Activated naive CD4-positive, alpha-beta T cell treated with anti-CD3 and anti-CD28 coated beads for 36 hours (primary cell): ENCODE measurements at regions not wholly inside any gene's neighbourhood (a gene's known extent, or its start where the extent isn't known, plus 50 kb on each side); places are given as distances from the start of the nearest gene placed in this dataset.

ENCODE experiments used
- CTCF ChIA-PET: fragments of 350-600 bp; sonication (Branson Sonifier 250); formaldehyde crosslinking; loops from one replicate; lab custom pipeline; 2021; ENCODE audit warnings: antibody characterized with exemption; lab: Charles Lee
- DNase-seq: peaks from one replicate; pipeline ENCODE4 v3.0.0-alpha.2; 2020
- H3K27ac Mint-ChIP-seq: one replicate; pipeline ENCODE4 v1.8.0; 2021; ENCODE audit warnings: mild to moderate bottlenecking, mixed read lengths
- H3K27me3 Mint-ChIP-seq: one replicate; pipeline ENCODE4 v1.8.0; 2021; ENCODE audit warnings: low read depth, mixed read lengths
- H3K36me3 Mint-ChIP-seq: one replicate; pipeline ENCODE4 v1.8.0; 2021; ENCODE audit warnings: low read depth, mixed read lengths
- H3K4me1 Mint-ChIP-seq: one replicate; pipeline ENCODE4 v1.8.0; 2021; ENCODE audit warnings: low read depth, mixed read lengths
- H3K4me3 Mint-ChIP-seq: one replicate; pipeline ENCODE4 v1.8.0; 2021; ENCODE audit warnings: mild to moderate bottlenecking, moderate library complexity, mixed read lengths
- H3K9me3 Mint-ChIP-seq: one replicate; pipeline ENCODE4 v1.8.0; 2021; ENCODE audit warnings: mixed read lengths
- intact Hi-C: fragments of 100-400 bp; cut with micrococcal nuclease; formaldehyde crosslinking; loops from one replicate; pipeline ENCODE4 v1.15.1; 2023

DNA sequence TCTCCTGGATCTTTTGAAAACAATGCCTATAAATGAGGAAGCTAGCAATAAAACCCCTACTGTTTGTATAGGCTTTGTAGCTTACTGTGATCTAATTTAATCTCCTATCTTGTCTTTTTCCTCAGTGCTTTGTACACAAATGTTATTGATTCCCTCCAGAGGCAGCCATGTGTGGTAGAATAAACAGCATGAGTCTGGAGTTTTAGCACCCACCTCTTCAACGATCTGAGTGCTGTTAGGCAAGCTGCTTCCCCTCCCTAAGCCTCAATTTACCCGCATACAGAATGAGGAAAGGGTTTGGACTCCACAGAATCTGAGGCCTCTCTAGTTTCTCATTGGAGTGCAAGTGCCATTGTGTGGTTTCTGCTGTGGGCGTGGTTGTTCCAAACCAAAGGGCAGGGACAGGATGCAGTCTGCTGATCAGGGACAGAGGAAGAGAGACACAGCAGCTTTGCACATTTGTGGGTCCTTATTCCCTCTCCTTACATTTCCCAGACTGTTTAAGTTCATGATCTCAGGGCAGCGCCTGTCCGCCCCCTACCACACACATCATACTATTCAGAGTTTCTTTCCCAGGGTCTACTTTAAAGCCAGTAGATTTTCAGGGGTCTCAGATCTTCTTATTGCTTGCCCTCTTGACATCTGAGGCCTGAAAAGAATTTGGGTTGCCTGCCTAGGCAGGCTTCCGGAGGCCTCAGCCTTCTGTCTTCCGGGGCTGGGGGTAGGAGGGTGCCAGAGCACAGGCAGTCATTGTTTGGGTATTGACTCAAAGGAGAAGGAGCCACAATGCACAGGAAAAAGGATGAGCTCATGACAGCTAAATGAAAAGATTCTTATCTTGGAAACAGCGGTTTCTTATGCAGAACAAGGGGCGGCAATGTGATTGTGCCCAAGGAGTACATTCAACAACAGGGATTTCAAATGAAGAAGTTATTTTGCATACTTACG lies 114.9 kb upstream of the TEX13D start:
- DNase-seq, result peak; percentile 68
- Mint-ChIP-seq H3K27ac (peak overlapping the region; percentile 93), H3K36me3 (no peaks in the 10 kb centered on the region), H3K27me3 (no peaks in the 10 kb centered on the region), H3K4me3 (peak overlapping the region; percentile 60), H3K9me3 (no peaks in the 10 kb centered on the region), H3K4me1 (peaks cover 76% of the 10 kb centered on the region)
- CTCF ChIA-PET, result interaction anchor here (0.6 to 2.1 kb wide), 9 partner anchors 11 to 170 kb away, joined by 3 to 4 read pairs (median 3); no protein-coding TSS in a partner anchor
- intact Hi-C loops, result loop anchor here (1.0 to 10.0 kb wide), 10 partner anchors 15 to 1077 kb away; no protein-coding TSS in a partner anchor

DNA sequence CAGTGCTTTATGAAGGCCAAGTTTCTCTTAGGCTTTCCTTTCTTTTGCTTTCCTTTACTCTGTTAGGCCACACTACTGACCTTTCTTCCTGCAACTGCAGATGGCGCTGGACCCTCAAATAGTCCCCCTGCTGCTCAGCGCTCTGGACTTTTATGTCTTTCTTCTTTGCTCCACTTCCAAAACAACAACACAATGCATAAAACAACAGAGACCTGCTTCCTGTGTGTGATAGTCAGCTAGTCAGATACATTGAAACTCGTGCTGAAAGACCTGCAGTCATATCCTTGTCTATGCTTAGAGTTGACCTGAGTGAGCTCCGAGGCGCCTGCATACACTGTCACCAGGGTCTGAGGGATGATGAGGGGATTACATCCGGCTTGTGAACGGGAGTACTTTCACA lies 108.9 kb upstream of the TEX13D start:
- CTCF ChIA-PET, result interaction anchor here (0.6 to 1.2 kb wide), 3 partner anchors 9 to 163 kb away, joined by 3 to 4 read pairs (median 3); no protein-coding TSS in a partner anchor
- H3K27me3 Mint-ChIP-seq, result no peaks in the 10 kb centered on the region
- H3K9me3 Mint-ChIP-seq, result no peaks in the 10 kb centered on the region
- peak; percentile 52 for DNase-seq
- intact Hi-C loops, result no loop called here
- H3K4me1 Mint-ChIP-seq, result peaks cover 47% of the 10 kb centered on the region
- H3K4me3 Mint-ChIP-seq, result peak overlapping the region; percentile 35
- no peaks in the 10 kb centered on the region for H3K36me3 Mint-ChIP-seq
- no peak overlapping the region for H3K27ac Mint-ChIP-seq

DNA sequence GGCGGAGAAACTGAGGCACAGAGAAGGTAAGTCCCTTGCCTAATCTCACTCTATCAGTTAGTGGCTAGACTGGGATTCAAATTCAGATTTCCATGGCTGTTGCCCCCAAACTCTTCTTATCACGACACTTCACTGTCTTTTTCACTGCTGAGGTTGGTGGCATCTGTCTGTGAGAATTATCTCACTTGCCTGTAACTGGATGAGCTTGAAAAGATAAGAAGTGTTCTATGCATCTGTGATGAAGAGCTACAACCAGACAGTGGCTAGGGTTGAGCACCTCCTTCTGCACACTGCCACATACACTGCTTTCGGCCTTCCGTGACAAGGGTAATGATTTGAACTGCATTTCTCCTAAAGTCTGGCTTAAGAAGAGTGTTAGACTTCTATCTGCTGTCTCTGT lies 107.9 kb upstream of the TEX13D start:
- intact Hi-C loops, result no loop called here
- Mint-ChIP-seq H3K36me3 (no peaks in the 10 kb centered on the region), H3K4me3 (no peak overlapping the region), H3K27ac (no peak overlapping the region), H3K9me3 (no peaks in the 10 kb centered on the region), H3K27me3 (no peaks in the 10 kb centered on the region), H3K4me1 (peaks cover 37% of the 10 kb centered on the region)
- no peak for DNase-seq
- CTCF ChIA-PET, result interaction anchor here (0.9 to 1.2 kb wide), 2 partner anchors 8 to 10 kb away, joined by 3 to 4 read pairs; no protein-coding TSS in a partner anchor

DNA sequence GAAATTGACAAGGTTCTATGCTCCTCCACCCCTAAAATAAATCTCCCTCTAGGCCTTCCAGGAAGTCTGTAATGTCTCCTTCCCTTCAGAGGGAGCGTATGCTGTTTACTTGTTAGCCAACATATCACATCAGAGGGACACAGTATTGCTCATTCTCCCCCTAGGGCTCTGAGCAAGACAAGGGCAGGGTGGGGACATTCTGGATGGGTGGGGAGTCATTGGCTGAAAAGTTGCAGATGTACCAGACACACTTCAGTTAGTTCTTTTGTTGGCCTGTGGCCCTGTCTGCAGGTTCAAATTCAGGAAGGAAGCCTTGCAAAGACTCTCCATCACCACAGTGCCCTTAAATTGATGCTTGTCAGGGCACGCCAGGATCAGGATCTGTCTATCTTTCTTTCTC lies 106.3 kb upstream of the TEX13D start:
- H3K4me1 Mint-ChIP-seq, result peaks cover 28% of the 10 kb centered on the region
- no peaks in the 10 kb centered on the region for H3K27me3 Mint-ChIP-seq
- no peak for DNase-seq
- H3K9me3 Mint-ChIP-seq, result no peaks in the 10 kb centered on the region
- H3K36me3 Mint-ChIP-seq, result no peaks in the 10 kb centered on the region
- intact Hi-C loops, result no loop called here
- no peak overlapping the region for H3K4me3 Mint-ChIP-seq
- no peak overlapping the region for H3K27ac Mint-ChIP-seq
- CTCF ChIA-PET, result interaction anchor here (1.0 kb wide), 1 partner anchor 32 kb away, joined by 3 read pairs; no protein-coding TSS in a partner anchor

DNA sequence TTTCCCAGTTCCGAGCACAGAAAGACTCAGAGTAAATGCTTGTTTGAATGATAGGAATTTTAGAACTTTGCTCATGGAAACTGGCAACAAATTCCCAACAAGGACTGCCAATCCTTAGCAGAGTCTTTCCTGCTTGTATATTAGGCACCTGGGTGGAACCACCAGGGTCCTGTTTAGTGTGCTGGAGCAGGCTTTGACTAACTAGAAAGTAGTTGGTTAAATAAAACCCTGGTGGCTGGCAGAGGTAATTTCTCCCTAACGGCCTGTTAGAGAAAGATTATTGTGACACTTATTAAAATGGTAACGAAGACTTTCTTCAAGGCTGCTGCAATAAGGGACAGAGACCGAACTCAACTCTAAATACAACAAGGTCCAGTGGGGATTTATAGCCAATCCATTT lies 103.6 kb upstream of the TEX13D start:
- Mint-ChIP-seq H3K4me1 (peaks cover 25% of the 10 kb centered on the region), H3K27ac (no peak overlapping the region), H3K9me3 (no peaks in the 10 kb centered on the region), H3K27me3 (no peaks in the 10 kb centered on the region), H3K36me3 (no peaks in the 10 kb centered on the region), H3K4me3 (no peak overlapping the region)
- no peak for DNase-seq
- intact Hi-C loops, result no loop called here
- CTCF ChIA-PET, result interaction anchor here (0.7 kb wide), 1 partner anchor 126 kb away, joined by 4 read pairs; no protein-coding TSS in a partner anchor

DNA sequence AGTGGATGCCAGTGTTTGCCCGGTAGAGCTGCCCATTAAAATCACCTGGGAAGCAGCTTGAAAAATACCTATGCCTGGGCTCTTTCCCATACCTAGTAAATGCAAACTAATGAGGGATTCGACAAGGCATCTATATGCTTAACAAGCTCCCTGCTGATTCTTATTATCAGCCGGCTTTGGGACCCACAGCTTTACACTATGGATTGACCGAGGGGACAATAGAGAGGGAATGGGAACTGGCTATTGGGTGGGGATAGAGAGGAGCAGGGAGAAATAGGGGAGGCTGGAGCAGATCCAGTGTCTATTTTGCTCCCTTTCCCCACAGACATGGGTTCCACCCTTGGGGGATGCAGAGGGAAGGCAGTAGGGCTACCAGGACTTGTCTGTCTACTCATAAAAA lies 103.1 kb upstream of the TEX13D start:
- Mint-ChIP-seq H3K4me3 (no peak overlapping the region), H3K4me1 (peaks cover 21% of the 10 kb centered on the region)

DNA sequence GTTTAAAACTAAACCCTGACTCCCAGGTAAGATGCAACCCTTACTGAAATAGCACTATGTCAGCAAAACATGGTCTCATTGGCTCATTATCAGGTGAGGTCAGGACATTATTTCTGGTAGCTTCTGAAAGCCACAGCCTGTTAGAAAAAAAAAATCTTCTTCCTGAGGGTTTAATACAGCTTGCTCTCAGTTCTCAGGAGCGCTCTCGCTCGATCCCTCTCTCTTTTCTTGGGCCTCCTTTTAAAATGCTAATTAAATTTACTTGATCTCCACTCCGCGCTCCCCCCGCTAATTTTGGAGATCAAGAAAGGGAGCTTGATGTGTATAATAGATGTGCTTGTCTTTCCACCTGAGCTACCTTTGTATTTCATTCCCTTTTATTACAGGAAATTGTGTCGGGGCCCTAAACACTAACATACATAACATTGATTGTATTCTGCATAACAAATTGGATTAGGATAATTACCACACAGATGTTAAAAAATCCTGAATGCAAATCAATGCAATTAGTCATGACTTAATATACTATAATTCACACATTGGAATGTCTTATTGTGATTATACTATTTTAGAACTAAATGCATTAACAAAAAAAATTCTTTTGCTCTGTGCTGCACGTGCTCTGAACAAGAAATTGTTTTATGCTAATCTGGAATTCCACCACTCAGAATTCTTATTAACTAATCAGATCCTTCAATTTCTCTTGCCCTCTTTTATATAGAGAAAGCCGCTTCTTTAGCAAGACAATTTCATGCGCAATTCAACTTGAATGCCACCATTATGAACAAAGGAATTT lies 101.6 kb upstream of the TEX13D start:
- Mint-ChIP-seq H3K27ac (no peak overlapping the region), H3K36me3 (no peaks in the 10 kb centered on the region)
- CTCF ChIA-PET, result interaction anchor here (0.6 to 1.1 kb wide), 4 partner anchors 13 to 171 kb away, joined by 3 read pairs; no protein-coding TSS in a partner anchor

More for the DNA sequence above, 103.1 kb upstream of the TEX13D start:
- no peaks in the 10 kb centered on the region for H3K36me3 Mint-ChIP-seq
- H3K27ac Mint-ChIP-seq, result no peak overlapping the region
- CTCF ChIA-PET, result interaction anchor here (0.7 kb wide), 1 partner anchor 125 kb away, joined by 4 read pairs; no protein-coding TSS in a partner anchor
- intact Hi-C loops, result no loop called here
- H3K9me3 Mint-ChIP-seq, result no peaks in the 10 kb centered on the region
- no peak for DNase-seq
- H3K27me3 Mint-ChIP-seq, result no peaks in the 10 kb centered on the region

DNA sequence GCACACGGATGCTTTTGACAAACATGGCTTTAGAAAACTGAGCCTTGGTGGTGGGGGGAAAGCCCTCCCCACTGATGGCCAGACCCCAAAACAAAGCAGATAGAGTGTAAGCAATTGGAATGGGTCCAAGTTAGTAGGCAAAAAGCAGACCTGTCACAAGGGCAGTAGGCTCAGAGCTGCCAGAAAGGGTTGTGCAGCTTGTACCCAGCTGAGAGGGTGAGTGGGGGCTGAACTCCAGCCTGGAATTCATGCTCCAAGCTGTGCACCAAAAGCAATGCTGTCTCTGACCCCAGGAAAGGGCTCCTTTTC lies 101.1 kb upstream of the TEX13D start:
- DNase-seq, result no peak
- CTCF ChIA-PET, result interaction anchor here (0.9 kb wide), 1 partner anchor 13 kb away, joined by 3 read pairs; no protein-coding TSS in a partner anchor
- Mint-ChIP-seq H3K4me3 (no peak overlapping the region), H3K27ac (no peak overlapping the region), H3K9me3 (no peaks in the 10 kb centered on the region), H3K27me3 (no peaks in the 10 kb centered on the region), H3K36me3 (no peaks in the 10 kb centered on the region), H3K4me1 (peaks cover 13% of the 10 kb centered on the region)
- intact Hi-C loops, result no loop called here

More for the DNA sequence above, 101.6 kb upstream of the TEX13D start:
- Mint-ChIP-seq H3K4me3 (no peak overlapping the region), H3K4me1 (peaks cover 12% of the 10 kb centered on the region), H3K9me3 (no peaks in the 10 kb centered on the region), H3K27me3 (no peaks in the 10 kb centered on the region)
- DNase-seq, result no peak
- intact Hi-C loops, result no loop called here

DNA sequence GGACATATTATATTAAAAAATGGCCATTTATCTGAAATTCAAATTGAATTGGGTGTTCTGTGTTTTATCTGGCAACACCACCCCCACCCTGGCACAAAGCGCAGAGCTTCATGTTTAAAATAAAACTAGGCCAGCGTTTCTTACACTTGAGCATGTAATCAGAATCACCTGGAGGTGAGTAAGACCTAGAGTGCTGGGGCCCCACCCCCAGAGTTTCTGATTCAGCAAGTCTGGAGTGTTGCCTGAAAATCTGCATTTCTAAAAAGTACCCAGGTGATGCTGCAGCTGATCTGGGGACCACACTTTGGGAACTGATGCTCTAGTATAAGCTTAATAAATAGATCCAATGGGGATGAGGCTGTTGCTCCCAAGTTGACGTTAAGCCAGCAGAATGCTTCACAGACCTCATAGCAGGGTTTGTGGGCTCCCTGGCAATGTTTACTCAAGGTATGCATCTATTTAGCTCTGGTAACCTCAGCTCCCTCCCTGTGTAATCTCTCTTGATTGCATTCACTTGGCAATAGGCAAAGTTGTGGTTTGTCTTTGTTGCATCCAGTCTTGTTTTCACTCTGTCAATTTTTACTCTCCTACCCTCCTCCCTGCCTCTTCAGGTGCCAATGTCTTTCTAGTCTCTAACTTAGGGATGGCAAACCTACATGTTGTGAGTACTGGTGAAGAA lies 99.8 kb upstream of the TEX13D start:
- intact Hi-C loops, result loop anchor here (1.0 kb wide), 3 partner anchors 8 to 115 kb away; no protein-coding TSS in a partner anchor
- CTCF ChIA-PET, result interaction anchor here (1.0 to 1.1 kb wide), 3 partner anchors 9 to 114 kb away, joined by 3 to 4 read pairs (median 4); partner anchors contain the start of gene SH2D1A
- H3K27me3 Mint-ChIP-seq, result no peaks in the 10 kb centered on the region

DNA sequence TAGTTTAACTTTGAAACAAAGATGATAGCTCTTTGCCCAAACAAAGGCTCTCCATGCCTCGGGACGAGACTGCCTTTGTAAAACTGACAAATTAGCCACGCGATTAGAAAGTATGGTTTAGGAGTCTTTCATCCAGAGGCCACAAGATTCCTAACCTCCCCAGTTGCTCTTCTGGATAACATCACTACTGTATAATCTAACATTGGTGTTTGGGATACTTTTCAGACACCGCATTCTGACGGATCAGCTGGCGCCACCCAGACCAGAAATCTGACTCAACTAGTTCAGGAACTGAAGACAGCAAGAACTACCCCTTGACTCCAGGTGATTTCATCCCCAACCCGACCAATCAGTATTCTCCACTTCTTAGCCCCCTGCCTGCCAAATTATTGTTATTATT lies 98.1 kb upstream of the TEX13D start:
- intact Hi-C loops, result no loop called here
- H3K27me3 Mint-ChIP-seq, result no peaks in the 10 kb centered on the region
- no peak overlapping the region for H3K4me3 Mint-ChIP-seq
- CTCF ChIA-PET, result interaction anchor here (0.8 kb wide), 1 partner anchor 10 kb away, joined by 3 read pairs; no protein-coding TSS in a partner anchor
- DNase-seq, result no peak
- H3K27ac Mint-ChIP-seq, result no peak overlapping the region
- H3K9me3 Mint-ChIP-seq, result no peaks in the 10 kb centered on the region
- H3K4me1 Mint-ChIP-seq, result peaks cover 34% of the 10 kb centered on the region
- H3K36me3 Mint-ChIP-seq, result no peaks in the 10 kb centered on the region

More for the DNA sequence above, 99.8 kb upstream of the TEX13D start:
- H3K4me1 Mint-ChIP-seq, result peaks cover 19% of the 10 kb centered on the region
- no peak overlapping the region for H3K27ac Mint-ChIP-seq
- no peaks in the 10 kb centered on the region for H3K9me3 Mint-ChIP-seq
- H3K36me3 Mint-ChIP-seq, result no peaks in the 10 kb centered on the region
- H3K4me3 Mint-ChIP-seq, result no peak overlapping the region
- DNase-seq, result peak; percentile 80

DNA sequence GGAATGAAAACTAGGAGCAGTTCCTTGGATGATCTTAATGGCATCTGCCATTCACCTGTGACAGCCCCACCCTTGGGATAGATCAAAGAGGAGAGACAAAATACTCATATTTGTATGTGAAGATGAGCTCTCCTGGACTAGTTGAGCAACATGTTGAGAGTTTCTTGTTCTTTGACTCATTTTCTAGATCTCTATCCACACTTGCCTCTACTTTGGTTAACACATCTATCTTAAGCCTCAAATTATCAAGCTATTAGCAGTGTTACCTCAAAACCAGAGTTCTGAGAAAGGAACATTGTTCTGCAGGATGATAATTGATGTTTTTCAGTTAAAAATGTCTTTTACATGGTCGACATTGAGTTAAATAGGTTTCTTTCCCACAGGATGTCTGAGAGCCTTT lies 94.2 kb upstream of the TEX13D start:
- DNase-seq, result no peak

More for the DNA sequence above, 94.2 kb upstream of the TEX13D start:
- no peak overlapping the region for H3K4me3 Mint-ChIP-seq
- no peaks in the 10 kb centered on the region for H3K27me3 Mint-ChIP-seq
- intact Hi-C loops, result loop anchor here (1.0 kb wide), 2 partner anchors 152 to 278 kb away; no protein-coding TSS in a partner anchor
- no peaks in the 10 kb centered on the region for H3K9me3 Mint-ChIP-seq
- peak overlapping the region; percentile 74 for H3K27ac Mint-ChIP-seq
- H3K36me3 Mint-ChIP-seq, result no peaks in the 10 kb centered on the region
- peaks cover 42% of the 10 kb centered on the region for H3K4me1 Mint-ChIP-seq
- CTCF ChIA-PET, result interaction anchor here (0.6 to 2.5 kb wide), 4 partner anchors 15 to 159 kb away, joined by 4 to 7 read pairs (median 4); partner anchors contain the start of gene SH2D1A
